HT1080 (cell line): ENCODE measurements at regions not wholly inside any gene's neighbourhood (a gene's known extent, or its start where the extent isn't known, plus 50 kb on each side); places are given as distances from the start of the nearest gene placed in this dataset.
"Not testable (repeated sequence)": the region's sequence is repeated elsewhere in the genome, so short reads cannot be mapped to it uniquely, and the experiment has no call there.

Experiments used
- DNase-seq: peaks from one replicate; pipeline ENCODE4 v3.0.0-alpha.2; 2015; ENCODE audit warnings: low read depth

DNA sequence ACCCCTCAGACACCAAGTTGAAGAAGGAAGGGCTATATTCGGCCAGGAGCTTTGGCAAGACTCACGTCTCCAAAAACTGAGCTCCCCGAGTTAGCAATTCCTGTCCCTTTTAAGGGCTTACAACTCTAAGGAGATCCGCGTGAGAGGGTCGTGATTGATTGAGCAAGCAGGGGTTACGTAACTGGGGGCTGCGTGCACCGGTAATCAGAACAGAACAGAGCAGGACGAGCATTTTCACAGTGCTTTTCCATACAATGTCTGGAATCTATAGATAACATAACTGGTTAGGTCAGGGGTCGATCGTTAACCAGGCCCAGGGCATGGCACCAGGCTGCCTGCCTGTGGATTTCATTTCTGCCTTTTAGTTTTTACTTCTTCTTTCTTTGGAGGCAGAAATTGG, 245.3 kb upstream of the MME start:
- not testable (repeated sequence) for DNase-seq

DNA sequence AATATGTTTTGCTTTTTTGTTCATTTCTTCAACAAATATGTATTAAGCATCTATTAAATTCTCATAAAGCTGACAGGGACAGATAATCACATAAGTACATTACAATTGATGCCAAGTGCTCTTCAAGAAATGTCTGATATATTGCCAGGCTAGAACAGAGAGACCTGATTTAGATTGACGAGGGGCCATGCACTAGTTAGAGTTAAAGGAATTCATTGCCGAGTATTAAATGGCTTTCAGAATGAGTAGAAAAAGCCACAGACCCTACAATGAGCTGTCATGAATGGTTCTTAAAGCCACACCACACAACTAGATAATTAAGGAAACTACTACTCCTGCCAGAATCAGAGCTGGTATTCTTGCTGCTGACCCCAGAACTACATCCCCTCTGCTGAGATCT, 250.2 kb upstream of the MME start:
- no peak for DNase-seq

DNA sequence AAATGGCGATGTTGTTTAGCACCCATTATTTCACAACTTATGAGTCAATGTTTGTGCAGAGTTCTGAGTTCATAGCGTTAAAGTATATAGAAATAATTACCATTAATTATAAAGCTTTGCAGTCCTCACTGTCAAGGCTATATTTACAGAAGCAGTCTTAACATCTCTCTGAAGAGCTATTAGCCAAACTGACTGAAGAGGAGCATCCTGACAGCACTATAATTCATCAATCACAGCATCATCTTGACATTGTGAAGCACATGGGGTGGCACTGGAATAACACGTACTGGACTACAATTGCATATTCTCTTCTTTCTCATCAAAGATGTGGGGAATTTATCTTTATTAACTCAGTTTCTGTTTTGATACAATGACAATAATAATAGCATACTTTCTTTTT, 260.6 kb upstream of the MME start:
- no peak for DNase-seq

DNA sequence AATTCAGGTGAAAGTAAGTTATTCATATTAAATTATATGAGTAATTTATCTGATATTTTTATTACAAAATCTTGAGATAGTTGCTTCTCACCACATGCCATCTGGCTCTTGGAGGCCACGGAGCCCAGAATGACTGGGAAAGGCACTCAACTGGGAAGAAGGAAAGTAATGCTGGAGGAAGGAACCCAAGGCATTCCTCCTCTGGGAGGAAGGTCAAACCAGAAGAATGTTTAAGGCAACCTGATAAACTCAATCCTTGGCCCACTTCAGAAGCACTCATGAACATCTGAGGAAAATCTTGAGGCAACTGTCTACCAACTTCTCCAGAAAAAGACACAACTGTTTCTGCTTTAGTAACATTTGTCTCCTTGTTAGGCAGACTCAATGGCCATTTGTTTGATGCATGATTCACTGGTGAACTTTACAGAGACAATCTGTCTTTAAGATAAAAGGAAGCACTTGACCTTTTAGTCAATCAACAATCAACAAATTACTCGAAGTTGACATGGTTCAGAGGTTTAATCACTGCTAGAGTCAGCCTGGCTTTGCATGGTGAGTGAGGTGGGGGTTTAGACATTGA, 261.4 kb upstream of the MME start:
- no peak for DNase-seq

DNA sequence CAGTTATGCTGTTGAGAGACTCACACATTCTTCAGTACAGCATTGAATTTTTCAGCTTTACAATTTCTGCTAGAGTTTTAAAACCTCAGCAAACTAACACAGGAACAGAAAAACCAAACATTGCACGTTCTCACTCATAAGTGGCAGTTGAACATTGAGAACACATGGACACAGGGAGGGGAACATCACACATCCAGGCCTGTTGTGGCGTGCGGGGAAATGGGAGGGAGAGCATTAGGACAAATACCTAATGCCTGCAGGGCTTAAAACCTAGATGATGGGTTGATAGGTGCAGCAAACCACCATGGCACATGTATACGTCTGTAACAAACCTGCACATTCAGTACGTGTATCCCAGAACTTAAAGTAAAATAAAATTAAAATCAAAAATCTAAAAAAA, 270.1 kb upstream of the MME start:
- not testable (repeated sequence) for DNase-seq

DNA sequence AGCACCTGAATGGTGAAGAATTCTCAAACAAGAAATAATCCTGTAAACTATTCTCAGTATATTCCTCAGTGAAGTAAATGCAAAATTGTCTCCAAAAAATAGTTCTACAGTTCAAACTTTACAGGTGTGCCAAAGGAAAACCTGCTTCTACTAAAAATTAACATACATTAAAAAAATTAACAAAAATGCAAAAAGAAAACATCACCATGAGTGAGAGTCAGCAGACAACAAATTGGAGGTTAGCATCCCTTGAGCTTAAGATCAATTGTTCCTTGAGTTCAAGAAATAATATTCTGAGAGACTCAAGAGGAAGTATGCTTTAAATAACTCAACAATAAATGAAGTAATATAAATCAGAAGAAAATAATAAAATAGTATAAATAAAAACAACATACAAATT, 278.4 kb upstream of the MME start:
- DNase-seq = no peak

DNA sequence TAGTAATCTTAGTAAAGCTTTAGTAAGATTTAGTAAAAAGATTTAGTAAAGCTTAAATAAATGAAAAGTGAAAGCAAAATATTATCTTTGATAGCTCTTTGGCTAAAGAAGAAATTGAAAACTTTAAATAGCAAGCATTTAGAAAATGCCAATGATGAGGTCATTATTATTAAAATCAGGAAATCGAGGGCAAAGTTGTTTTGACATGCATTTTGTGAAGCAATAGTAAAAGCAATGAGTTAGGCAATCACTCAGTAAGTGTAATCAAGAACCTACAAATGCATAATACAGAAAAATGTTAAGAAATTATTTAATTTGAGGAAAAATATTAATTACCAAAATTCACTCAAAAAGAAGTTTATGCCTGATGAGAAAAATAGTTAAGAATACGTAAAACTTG, 280.3 kb upstream of the MME start:
- DNase-seq = no peak

DNA sequence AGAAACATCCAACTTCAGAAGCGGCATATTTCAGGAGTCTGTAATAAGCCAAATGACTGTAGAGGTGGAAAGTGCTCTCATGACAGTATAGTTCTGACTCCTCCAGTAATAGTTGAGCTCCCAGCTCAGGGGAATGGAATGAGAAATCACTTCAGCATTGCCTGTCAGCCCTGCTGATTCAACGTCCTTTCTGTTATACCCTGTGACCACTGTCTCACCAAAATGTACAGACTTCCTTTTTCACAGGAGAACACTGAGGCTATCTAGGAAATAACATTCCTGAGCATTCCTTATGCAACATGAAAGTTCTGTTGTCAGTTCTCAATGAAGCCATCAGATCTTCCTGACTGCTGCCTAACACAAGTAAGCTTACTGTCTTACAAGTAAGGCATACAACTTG, 284.5 kb upstream of the MME start:
- DNase-seq = peak; percentile 97

DNA sequence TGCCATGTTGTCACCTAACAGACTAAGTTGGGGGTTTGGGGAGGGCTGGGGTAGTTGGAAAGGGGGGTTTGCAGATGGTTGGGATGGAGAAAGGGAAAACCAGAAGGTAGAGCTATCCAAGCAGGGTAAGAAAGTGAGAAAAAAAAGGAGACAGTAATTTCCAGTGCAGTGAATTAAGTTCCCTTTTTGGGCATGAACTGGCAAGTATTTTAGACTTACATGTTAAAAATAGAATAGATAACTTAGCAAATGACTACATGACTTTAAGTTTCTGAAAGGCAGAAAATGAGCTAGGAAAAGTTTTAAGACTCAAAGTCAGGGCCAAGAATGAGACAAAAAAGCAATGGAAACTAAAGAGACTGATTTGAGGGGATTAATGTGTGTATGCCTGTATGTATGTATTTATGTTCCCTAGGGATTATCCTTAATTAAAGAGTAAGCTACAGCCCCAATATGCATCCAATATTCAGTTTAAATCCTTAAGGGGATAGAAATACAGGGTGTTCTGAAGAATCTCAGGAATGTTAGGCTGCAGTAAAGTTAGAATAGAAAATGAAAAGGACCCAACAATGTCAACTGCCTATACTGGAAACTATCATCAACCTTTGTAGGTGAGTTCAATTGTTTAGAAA, 285.2 kb upstream of the MME start:
- DNase-seq = no peak

DNA sequence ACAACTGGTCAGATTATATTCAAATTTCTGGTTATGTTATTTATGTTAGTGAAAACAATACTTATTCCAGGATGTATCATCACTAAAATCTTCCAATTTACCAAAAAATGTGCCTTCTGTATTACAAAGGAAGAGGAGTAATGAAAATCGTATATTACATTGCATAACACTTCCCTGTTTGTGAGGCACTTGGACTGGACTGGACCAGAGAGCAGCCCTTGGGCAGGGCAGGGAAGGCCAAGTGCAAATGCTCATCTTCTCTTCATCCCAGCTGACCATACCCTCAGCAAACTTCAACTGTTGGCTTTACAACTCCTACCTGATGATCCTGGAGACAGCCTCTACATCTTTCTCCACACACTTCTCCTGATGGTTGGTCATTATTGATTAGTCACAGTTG, 285.7 kb upstream of the MME start:
- DNase-seq = no peak

DNA sequence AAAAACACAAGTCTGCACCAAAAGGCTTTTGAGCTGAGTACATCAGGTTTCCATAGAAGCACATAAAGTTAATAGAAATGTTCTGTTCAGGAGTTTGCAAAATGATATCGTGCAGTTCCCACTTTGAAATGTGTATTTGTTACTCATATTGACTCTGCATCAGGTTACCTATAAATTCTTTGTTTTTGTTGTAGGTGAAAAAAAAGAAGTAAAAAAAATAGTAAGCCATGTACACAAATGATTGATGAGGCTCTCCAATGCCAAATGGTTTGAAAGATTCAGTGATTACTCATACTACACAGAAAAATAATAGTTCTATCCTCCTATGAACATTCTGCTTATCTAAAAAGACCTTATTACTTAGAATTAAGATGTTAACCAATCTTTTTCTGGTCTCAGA, 287.3 kb upstream of the MME start:
- no peak for DNase-seq

DNA sequence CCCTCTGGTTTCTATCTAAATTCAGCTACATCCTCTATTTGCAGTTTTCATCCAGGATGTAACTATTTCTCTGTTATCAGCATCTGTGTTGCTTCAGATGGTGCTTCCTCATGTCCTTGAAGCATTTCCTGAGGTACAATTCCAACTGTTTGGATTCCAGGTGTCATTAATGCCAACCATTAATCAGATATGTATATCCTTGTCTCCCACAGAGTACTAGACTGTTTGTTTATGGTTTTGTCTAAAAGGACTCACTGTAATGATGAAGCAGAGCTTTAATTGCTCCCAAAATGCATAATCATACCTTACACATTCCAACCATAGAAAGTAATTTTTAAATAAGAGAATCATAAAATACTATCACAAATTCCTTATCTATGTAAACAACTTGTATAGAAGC, 288.5 kb upstream of the MME start:
- DNase-seq = no peak

DNA sequence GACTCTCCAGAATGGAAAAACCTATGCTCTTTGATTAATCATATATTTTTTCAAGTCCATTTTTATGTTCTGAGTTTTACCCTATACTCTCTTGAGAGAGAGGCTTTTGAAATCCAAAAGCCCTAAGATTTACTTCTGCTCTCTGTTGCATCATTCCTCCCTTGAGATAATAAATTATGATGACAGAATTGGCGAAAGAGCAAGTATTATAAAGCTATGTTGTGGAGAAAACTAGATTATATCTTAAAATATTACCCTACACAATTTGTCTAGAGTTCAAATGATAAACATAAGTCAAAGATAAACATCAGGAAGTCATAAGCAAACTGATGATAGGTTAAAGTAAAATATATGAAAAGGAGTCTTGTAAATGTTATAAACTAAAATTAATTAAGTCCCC, 293.4 kb upstream of the MME start:
- DNase-seq = no peak

DNA sequence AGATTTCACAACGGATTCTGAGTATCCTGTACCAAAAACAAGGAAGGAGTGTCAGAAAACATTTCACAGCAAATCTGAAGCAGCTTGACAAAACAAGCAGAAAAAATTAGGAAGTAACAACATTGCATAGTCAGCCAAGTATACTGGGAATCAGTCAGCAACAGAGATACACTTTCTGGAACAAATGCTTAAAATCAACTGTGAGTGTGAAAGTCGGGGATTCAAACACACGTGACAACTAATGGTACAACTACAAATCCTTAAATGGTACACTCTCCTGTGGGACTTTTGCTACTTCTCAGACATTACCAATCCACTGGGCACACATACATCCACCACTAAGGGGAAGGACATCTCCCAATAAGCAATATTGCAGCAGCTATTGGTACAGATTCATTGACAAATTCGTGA, 296.6 kb upstream of the MME start:
- DNase-seq = no peak

DNA sequence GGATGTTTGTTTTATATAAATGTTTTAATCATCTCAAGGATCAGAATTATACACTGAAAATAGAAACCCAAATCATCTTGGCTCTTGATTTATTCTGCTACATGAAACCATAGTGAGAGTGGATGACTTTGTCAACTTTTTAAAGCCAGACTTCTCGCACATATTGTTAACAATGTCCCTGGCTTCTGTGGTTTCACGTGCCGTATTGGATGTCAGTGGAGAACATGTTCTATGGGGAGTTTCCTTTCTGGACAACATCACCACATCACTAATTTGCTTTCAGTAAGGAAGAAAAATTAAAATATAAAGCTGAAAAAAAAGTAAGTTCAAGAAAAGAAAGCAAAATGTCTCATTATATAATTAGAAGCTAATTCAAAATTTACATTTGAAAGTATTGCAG, 297.1 kb upstream of the MME start:
- DNase-seq = no peak

DNA sequence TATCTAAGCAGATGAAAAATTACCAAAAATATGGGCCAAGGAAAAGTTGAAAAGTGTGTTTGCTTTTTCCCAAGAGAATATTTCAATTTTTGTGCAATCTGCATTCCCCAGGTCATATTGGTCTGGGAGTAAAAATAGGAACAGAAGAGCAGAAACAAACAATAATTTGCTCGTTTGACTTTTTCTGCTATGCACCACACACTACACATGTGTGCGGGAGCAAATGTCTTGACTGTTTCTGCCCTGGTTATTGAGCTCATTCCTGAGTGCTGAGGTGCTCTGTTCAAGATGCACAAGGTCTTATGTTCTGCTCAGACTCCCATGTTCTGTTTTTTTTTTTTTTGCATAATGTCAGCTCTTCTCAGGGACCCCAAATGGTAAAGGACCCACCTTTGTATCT, 298.0 kb upstream of the MME start:
- no peak for DNase-seq

DNA sequence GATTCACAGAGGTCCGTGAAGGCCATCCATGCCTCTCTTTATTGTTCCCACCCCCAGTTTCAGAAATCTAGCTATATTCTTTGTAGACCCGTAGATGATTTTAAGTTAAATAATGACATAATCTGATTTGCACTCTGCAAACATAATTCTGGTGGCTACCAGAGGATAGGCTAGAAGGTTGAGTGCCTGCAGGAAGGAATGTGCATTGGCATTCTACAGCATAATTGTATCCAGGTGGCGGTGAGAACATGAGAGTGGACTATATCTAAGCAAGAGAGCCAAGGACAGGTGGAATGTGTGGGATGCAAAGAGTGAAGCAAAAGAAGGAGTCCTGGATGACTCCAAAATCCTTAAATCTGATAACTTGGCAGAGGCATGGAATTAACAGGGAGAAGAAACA, 298.5 kb upstream of the MME start:
- no peak for DNase-seq

DNA sequence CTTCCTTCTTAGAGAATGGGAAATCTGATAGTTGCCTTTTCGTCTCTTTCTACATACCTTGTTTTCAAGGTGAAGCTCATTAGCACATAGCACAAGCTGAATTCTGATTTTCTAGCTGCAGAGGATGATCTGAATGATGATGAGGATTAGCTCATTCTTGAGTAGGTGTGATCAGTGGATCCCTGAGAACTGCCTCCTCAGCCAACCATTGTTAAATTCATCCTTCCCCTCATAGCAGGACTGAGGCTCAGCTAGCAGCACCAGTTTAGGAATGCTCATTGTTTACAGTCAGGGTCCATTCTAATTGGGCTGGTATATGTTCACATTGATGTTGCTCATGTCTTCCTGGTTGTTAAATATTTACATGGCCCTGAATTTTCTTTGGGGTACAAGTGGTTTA, 299.9 kb upstream of the MME start:
- no peak for DNase-seq

DNA sequence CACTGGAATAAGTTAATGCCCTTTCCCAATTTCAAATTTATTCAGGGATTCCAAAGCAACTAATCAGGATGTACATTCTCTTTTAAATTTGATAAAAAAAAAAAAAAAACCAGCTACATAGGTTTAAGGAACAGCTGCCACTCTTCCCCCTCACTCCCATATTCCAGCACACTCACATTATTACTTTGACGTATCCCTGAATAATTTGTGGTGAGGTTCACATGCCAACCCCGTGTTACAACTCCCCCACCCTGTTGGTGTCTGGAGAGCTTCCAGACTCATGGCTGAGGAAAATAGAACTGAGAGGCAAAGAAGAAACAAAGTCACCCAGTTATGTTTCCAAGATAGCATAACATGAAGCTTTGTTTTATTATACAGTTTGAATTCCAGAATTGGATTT, 300.5 kb upstream of the MME start:
- peak; percentile 84 for DNase-seq

DNA sequence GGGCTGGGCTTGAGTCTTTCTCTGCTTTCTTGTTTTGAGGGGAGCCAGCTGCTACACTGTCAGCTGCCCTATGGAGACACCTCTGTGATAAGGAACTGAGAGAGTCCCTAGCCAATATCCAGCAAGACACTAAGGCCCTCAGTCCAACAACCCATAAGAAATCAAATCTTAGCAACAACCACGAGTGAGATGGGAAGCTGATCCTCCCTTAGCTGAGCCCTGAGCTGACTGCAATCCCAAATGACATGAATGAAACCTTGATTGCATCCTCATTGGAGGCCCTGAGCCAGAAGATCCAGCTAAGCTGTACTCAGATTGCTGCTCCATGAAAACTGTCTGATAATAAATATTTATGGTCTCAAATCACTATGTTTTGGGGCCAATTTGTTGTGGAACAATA, 302.1 kb upstream of the MME start:
- DNase-seq = no peak

DNA sequence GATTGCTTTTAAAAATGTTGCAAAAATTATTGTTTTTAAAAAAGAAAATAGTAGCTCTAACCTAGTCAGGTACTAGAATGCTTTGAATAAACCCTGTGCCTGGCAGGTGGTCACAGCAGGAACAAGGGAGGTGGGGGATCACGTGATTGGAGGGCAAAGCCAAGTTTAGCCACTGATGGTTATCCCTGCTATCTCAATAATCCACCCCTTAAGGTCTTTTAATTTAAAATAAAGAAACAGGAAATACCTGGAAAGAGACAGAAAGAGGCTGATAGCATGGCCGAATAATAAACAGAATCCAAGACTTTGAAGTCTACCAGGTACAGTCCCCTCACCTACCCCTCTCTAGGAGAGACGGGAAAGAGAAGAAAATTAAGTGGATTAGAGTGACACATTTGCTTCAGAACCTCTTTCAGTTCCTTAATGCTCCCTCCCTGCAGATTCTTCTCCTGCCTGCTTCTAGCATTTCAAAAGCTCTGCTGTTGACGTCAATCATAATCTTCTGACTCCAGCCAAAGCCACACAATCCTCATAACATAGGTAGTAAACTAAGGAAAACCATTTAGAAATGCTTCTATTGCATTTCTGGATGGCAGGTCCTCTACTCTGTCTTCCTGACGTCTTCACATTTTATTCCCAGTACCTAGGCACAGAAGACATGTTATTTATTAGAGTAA, 303.4 kb upstream of the MME start:
- no peak for DNase-seq

DNA sequence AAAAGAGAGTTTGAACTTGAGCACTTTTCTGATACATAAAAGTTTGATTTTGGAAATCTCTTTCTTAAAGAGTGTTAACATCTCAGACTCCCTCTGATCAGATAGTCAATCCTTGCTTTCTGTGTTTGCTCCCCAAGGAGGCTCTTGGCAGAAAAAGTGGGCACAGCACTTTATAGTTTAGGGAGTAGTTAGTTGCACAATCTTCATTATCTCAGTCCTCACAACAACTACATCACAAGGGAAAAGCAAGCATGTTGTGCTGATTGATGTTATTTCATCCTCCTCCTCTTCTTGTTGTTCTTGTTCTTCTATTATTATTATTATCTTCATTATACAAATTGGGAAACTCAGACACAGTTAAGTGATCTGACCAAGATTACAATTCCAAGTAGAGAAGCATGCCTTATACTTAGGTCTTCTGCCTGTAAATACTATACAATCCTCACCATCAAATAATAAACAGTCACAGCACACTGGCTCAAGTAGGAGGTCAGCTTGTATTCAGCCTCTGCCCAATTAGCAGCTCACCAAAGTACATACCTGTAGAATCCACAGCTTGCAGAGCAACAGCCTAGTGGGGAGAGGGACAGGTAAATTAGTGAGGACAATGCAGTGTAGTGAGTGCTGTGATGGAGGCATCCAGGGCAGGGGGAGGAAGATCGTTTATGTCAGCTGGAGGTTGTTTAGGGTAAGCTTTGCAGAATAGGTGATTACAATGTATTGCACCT, 304.1 kb upstream of the MME start:
- DNase-seq = no peak
